ES-I3 (cell line): ENCODE measurements at regions not wholly inside any gene's neighbourhood (a gene's known extent, or its start where the extent isn't known, plus 50 kb on each side); places are given as distances from the start of the nearest gene placed in this dataset.
"Not testable (repeated sequence)": the region's sequence is repeated elsewhere in the genome, so short reads cannot be mapped to it uniquely, and the experiment has no call there.

ENCODE experiments used
- H3K36me3 ChIP-seq: 2 replicates; pipeline ENCODE4 v1.6.1; 2013; ENCODE audit warnings: mild to moderate bottlenecking, low read length, control low read depth, moderate library complexity; ENCODE audit not compliant: insufficient read depth
- H3K4me1 ChIP-seq: 2 replicates; pipeline ENCODE4 v1.6.1; 2013; ENCODE audit warnings: mild to moderate bottlenecking, control low read depth, low read length; ENCODE audit not compliant: insufficient read depth
- H3K9ac ChIP-seq: 2 replicates; pipeline ENCODE4 v1.6.1; 2013; ENCODE audit warnings: low read depth, mild to moderate bottlenecking, low read length, moderate library complexity
- H3K9me3 ChIP-seq: 2 replicates; pipeline ENCODE4 v1.6.1; 2013; ENCODE audit warnings: mild to moderate bottlenecking, low read length, moderate library complexity; ENCODE audit not compliant: control insufficient read depth, insufficient read depth

DNA sequence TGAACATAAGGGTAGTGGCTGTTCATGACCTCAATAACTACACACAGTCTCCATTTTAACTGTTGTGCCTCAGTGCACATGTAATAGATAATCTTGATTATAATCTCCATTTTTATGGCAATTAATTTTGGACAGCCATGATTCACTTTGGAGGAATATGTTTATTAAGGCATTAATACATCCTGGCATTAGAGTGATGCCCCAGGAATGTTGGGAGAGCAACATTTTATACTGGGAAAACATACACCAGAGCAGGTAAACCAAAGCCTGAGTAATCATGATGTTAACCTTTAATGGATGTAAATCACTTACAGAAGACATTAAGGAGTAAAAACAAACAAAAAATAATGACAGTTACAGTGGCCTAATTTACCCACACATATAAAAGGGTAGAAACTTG is 886.3 kb upstream of the RAG2 start:
- H3K9me3 ChIP-seq: no peaks in the 10 kb centered on the region

DNA sequence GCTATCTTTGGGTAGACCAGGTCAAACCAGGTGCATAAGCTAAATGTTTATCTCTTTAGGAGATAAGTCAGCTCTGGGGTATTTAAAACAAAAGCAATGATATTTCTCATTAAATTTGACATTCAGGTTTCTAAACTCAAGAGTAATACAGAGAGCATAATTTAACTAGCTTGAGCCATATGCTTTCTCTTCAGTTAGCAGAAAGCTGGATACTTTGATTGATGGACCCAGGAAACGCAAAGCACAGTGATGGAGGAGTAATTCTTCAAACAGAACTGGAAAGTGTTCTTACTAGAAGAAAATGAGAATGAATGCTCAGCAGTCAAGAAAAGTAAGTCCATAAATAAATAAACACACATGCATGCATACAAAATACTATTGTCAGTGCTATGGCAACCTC is 885.7 kb upstream of the RAG2 start:
- no peaks in the 10 kb centered on the region for H3K9me3 ChIP-seq
- no peaks in the 10 kb centered on the region for H3K36me3 ChIP-seq
- H3K9ac ChIP-seq: no peak overlapping the region
- no peaks in the 10 kb centered on the region for H3K4me1 ChIP-seq

More for the DNA sequence above, 886.3 kb upstream of the RAG2 start:
- H3K4me1 ChIP-seq: no peaks in the 10 kb centered on the region
- no peaks in the 10 kb centered on the region for H3K36me3 ChIP-seq
- H3K9ac ChIP-seq: no peak overlapping the region

DNA sequence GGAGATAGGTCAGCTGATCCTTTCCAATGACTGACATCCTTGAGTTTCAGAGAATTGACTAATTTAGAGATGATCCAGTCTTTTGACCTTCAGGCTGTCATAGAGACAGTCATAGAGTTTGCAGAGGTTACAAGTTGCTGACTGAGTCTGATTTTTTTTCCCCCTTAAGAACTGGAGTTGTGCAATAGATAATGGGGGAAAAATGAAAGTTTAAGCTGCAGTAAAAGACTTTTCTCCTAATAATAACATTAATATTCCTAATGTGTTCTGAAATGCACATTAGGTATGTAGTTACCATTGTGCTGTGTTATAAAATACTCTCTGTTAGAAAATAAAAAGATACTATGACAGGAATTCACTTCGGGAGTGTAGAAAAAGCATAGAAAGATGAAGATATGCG is 876.9 kb upstream of the RAG2 start:
- Histone ChIP-seq H3K9ac (no peak overlapping the region), H3K4me1 (no peaks in the 10 kb centered on the region), H3K9me3 (no peaks in the 10 kb centered on the region), H3K36me3 (no peaks in the 10 kb centered on the region)

DNA sequence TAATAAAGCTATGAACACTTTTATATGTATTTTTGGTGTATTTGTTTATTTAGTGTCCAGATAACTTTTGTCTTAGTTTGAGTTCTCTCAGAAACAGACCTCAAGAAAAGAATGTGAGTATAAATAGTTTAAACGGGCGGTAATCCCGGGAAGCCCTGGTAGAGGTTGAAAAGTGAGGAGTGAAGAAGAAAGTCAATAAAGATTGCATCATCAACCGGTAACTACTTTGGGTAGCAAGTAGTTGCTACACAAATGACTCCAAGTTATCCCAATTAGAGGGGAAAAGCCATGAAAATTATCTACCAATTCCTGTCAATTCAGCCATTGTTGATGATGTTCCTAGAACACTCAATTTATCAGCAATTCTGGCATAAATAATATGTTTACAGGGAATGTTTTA is 870.3 kb upstream of the RAG2 start:
- no peaks in the 10 kb centered on the region for H3K4me1 ChIP-seq
- H3K36me3 ChIP-seq: no peaks in the 10 kb centered on the region
- no peak overlapping the region for H3K9ac ChIP-seq
- H3K9me3 ChIP-seq: no peaks in the 10 kb centered on the region

DNA sequence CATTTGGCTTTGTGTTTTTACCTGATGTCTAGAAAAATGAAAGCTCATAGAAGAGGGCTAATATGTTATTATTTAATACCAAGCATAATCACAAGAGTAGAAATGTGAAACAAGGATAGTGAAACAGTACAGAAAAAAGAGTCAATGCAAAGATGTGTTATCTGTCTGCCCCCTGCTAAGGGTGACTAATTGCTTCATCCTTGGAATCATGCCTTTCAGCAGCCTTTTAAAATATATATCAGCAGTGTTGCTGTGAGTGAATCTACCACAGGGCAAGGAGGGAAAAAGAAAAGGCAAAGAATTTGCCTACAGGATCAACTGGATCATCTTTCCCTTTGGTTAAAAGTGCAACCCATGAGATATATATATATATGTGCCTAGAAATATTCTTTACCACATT is 867.2 kb upstream of the RAG2 start:
- Histone ChIP-seq H3K36me3 (no peaks in the 10 kb centered on the region), H3K4me1 (no peaks in the 10 kb centered on the region), H3K9me3 (no peaks in the 10 kb centered on the region), H3K9ac (no peak overlapping the region)

DNA sequence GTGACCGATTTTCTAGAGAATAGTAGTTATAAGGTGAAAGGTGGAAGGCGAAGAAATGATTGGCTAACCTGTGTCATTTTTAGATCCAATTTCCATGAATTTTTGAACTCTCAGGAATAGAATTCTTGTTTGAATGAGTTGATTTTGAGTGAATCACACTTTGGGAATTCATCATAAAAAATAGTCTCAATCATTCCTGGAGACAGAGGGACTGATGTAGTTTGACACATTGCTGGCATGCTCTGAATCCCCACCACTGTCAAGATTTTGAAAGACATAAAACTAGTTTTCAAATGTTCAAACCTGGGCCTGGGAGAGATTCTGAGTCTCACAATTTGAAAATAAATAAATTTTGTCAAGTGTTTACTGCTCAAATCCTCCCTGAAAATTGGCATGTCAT is 861.4 kb upstream of the RAG2 start:
- Histone ChIP-seq H3K9ac (no peak overlapping the region), H3K4me1 (no peaks in the 10 kb centered on the region), H3K9me3 (no peaks in the 10 kb centered on the region), H3K36me3 (no peaks in the 10 kb centered on the region)

DNA sequence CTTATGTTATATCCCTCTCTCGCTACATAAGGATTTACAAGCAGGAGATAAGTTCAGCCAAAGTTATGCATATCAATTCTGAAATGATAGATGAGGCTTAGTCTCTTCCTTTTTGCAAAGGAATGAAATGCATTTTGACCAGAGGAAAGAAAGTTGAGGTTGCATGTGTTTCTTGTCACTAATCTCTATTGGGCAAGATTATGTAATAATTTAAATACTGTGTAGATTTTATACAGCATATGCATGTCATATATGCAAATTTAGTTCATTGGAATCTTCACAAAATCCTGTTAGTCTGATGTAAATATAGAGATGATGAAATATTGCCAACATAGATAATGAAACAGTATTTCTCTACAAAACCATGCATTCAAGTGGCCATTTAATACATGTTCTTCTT is 858.7 kb upstream of the RAG2 start:
- H3K9me3 ChIP-seq: no peaks in the 10 kb centered on the region
- no peaks in the 10 kb centered on the region for H3K4me1 ChIP-seq
- H3K36me3 ChIP-seq: no peaks in the 10 kb centered on the region
- H3K9ac ChIP-seq: no peak overlapping the region

DNA sequence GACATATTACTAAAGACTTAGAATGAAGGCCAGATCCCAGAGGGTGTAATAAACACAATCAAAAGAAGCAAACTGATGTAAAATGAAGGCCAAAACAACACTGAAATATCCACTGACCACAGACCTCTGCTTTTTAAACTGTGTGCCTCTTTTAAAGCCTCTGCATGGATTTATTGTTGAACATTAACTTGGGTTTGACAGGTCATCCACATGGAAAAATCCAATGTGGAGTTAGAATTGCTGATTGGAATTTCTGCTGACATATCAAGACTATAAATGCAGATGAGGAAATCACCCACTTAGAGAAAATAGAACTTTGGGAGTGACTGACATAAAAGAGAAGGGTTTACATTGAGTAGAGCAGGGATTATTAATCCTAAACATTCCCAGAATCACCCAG is 853.9 kb upstream of the RAG2 start:
- Histone ChIP-seq H3K9me3 (no peaks in the 10 kb centered on the region), H3K4me1 (no peaks in the 10 kb centered on the region), H3K36me3 (no peaks in the 10 kb centered on the region), H3K9ac (no peak overlapping the region)

DNA sequence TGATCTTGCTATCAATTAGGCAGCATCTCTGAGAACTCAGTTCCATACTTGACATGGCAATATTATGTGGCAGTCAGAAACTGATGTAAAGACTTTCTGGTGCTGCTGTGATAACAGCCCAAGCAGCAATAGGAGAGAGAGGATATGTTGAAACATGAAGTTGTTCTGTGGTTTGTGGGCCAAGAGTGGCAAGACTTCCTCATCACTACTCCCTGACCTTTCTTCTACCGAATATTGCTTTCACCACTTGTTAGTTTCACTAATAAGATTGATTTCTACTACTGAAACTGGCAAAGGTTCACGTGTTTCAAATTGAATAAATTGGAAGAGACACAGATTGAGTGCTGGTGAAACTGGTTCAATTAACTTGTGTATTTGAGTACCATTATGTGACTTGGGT is 852.6 kb upstream of the RAG2 start:
- H3K36me3 ChIP-seq: no peaks in the 10 kb centered on the region
- H3K9ac ChIP-seq: no peak overlapping the region
- H3K4me1 ChIP-seq: no peaks in the 10 kb centered on the region

DNA sequence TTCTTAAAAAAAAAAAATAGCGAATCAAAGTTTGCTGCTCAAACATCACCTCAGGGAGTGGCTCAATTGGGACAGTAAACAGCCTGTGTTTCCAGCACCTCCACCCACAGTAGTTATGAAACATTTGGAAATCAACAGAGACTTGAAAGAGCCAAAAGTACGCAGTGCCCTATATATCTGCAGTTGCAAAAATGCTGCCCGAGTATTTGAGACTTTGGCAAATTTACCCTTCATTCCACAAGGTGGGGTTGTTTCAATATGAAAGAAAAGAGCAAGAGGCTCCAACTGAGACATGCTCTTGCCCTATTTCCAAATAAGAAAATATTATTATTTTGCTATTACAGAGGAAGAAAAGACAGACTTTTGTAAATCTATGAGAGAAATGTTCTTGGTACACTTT is 851.1 kb upstream of the RAG2 start:
- Histone ChIP-seq H3K4me1 (no peaks in the 10 kb centered on the region), H3K36me3 (no peaks in the 10 kb centered on the region), H3K9ac (no peak overlapping the region), H3K9me3 (no peaks in the 10 kb centered on the region)

More for the DNA sequence above, 852.6 kb upstream of the RAG2 start:
- no peaks in the 10 kb centered on the region for H3K9me3 ChIP-seq

DNA sequence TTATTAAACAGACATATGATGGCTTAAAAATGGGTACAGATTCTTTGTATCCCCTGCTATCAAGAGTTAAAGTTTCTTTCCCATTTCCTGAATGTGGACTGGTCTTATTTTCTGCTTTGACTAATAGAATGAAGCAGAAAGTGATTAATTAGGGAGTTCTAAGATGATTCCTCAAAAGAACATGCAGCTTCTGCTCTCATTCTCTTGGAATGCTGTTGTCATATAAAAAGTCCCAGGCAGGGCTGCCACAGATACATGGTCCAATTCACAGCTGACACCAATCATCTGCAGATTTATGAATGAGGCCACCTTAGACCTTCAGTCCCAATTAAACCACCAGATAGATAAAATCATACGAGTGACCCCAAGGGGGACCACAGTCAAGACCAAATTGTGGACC is 844.5 kb upstream of the RAG2 start:
- H3K36me3 ChIP-seq: no peaks in the 10 kb centered on the region
- H3K4me1 ChIP-seq: no peaks in the 10 kb centered on the region
- H3K9me3 ChIP-seq: no peaks in the 10 kb centered on the region
- no peak overlapping the region for H3K9ac ChIP-seq

DNA sequence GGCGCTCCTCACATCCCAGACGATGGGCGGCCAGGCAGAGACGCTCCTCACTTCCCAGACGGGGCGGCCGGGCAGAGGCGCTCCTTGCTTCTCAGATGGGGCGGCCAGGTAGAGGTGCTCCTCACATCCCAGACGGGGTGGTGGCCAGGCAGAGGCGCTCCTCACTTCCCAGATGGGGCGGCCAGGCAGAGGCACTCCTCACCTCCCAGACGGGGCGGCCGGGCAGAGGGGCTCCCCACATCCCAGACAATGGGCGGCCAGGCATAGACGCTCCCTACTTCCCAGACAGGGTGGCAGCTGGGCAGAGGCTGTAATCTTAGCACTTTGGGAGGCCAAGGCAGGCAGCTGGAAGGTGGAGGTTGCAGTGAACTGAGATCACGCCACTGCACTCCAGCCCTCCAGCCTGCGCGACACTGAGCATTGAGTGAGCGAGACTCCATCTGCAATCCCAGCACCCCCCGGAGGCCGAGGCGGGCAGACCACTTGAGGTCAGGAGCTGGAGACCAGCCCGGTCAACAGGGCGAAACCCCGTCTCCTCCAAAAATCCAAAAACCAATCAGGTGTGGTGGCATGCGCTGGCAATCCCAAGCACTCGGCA is 833.7 kb upstream of the RAG2 start:
- H3K9me3 ChIP-seq, H3K36me3 ChIP-seq, H3K4me1 ChIP-seq, H3K9ac ChIP-seq: not testable (repeated sequence)

DNA sequence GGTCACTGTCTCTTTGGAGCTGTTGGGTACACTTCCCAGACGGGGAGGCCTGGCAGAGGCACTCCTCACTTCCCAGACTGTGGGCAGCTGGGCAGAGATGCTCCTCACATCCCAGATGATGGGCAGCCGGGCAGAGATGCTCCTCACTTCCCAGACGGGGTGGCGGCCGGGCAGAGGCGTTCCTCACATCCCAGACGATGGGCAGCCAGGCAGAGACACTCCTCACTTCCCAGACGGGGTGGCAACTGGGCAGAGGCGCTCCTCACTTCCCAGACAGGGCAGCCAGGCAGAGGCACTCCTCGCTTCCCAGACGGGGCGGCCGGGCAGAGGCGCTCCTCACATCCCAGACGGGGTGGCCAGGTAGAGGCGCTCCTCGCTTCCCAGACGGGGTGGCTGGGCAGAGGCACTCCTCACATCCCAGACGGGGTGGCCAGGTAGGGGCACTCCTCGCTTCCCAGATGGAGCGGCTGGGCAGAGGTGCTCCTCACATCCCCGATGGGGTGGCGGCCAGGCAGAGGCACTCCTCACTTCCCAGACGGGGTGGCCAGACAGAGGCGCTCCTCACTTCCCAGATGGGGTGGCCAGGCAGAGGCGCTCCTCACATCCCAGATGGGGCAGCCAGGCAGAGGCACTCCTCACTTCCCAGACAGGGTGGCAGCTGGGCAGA is 833.1 kb upstream of the RAG2 start:
- not testable (repeated sequence) for H3K4me1 ChIP-seq, H3K36me3 ChIP-seq, H3K9ac ChIP-seq, H3K9me3 ChIP-seq

DNA sequence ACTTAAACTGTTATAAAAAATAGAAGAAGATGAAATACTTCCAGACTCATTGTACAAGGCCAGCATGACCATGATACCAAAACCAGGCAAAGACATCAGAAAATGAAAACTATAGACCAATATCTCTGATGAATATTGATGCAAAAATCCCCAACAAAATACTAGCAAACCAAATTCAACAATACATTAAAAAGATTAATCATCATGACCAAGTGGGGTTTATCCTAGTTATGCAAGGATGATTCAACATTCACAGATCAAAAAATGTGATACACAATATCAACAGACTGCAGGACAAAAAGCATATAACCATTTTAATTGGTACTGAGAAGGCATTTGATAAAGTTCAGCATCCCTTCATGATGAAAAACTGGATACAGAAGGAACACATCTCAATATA is 824.5 kb upstream of the RAG2 start:
- no peaks in the 10 kb centered on the region; the same call in 1 of the 2 replicates for H3K9me3 ChIP-seq
- H3K9ac ChIP-seq: no peak overlapping the region
- H3K4me1 ChIP-seq: no peaks in the 10 kb centered on the region
- H3K36me3 ChIP-seq: no peaks in the 10 kb centered on the region

DNA sequence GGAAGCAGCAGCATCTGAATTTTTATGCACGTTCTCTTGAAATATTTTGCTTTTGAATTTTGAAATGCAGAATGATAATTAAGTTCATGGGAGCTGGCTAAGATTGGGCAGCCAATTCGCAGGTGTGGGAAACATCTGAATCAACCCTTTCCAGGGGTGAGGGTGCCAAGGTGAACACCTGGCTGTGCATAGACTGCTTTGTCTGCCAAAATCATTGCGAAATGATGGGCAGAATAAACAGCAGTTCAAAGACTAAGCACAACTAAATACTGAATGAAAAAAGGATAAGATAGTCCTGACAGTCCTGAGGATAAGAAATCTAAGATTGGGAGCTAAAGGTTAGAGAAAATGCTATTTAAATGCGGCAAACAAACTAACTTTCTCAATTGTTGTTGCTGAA is 813.3 kb upstream of the RAG2 start:
- no peak overlapping the region for H3K9ac ChIP-seq
- no peaks in the 10 kb centered on the region for H3K9me3 ChIP-seq
- H3K36me3 ChIP-seq: no peaks in the 10 kb centered on the region
- no peaks in the 10 kb centered on the region for H3K4me1 ChIP-seq
